HUES6 (cell line): ENCODE measurements at regions not wholly inside any gene's neighbourhood (a gene's known extent, or its start where the extent isn't known, plus 50 kb on each side); places are given as distances from the start of the nearest gene placed in this dataset.

Experiments
- H3K27ac ChIP-seq: 2 replicates; pipeline ENCODE4 v1.7.0; 2013; ENCODE audit warnings: low read depth, mild to moderate bottlenecking, low read length, inconsistent platforms
- H3K27me3 ChIP-seq: 2 replicates; pipeline ENCODE4 v1.6.1; 2013; ENCODE audit warnings: low read length; ENCODE audit not compliant: control insufficient read depth, insufficient read depth
- H3K36me3 ChIP-seq: 2 replicates; pipeline ENCODE4 v1.6.1; 2013; ENCODE audit warnings: low read length; ENCODE audit not compliant: control insufficient read depth, insufficient read depth
- H3K4me1 ChIP-seq: 2 replicates; pipeline ENCODE4 v1.6.1; 2013; ENCODE audit warnings: low read length; ENCODE audit not compliant: control insufficient read depth, insufficient read depth
- H3K4me3 ChIP-seq: 2 replicates; pipeline ENCODE4 v1.5.1; 2013; ENCODE audit warnings: low read depth, low read length
- H3K9ac ChIP-seq: one replicate; pipeline ENCODE4 v1.6.1; 2013; ENCODE audit warnings: mild to moderate bottlenecking, low read length
- H3K9me3 ChIP-seq: 2 replicates; pipeline ENCODE4 v1.6.1; 2013; ENCODE audit warnings: low read depth, low read length; ENCODE audit not compliant: control insufficient read depth, insufficient read depth

DNA sequence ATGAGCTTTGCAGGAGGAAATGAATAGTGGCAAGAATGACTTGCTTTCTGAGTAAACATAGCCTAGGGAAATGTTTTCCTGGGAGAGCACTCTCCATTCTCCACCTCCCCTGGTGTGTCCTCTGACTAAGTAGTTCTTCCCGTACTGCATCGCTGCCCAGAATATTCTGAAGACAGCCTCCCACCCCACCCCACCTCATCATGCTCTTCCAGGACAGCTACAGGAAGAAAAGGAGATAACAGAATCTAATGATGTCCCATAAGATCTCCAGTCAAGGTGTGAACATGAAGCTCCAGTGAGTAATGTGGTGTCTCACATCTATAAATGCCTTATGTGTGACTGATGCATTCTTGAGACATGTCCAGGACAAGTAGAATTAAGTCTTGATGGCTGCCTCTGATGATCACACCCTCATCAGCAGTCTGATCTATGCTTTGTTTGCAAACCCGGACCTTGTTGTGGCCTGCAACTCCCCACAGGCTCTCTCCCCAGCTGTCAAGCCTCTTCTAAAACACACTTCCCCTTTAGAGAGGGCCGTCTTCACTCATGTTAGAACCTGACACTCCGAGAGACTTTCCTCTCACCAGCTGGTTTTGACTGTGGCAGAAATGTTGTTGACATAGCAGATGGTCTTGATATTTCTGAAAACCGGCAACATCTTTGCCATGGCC is 183.0 kb downstream of the CYYR1 start:
- H3K4me3 ChIP-seq = no peak overlapping the region
- H3K36me3 ChIP-seq = no peaks in the 10 kb centered on the region
- peaks cover 5% of the 10 kb centered on the region; the same call in 1 of the 2 replicates for H3K4me1 ChIP-seq
- H3K9me3 ChIP-seq = peaks cover 7% of the 10 kb centered on the region; the same call in 1 of the 2 replicates
- H3K27ac ChIP-seq = no peak overlapping the region
- no peaks in the 10 kb centered on the region for H3K27me3 ChIP-seq
- H3K9ac ChIP-seq = no peak overlapping the region

DNA sequence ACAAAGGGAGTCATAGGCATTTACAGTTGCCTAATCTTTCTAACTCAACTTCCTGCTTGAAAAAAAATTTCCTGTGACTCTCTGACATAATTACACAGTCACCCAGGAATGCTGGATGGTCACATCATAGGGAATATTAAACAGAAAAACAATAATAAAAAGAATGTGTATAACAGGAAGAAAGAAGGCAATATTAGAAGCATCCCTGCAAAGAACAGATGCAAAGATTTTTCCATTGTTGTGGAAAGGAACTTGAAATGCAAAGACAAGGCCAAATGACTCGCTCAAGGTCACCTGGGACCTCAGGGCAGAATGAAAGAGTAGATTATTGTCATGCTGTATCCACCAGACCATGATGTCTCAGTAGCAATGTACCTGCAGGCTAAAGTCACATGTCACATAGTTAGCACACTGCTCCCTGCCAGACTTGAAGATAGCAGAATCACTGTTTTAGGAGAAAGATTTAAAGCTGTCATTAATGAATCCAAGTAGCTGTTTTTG is 184.3 kb downstream of the CYYR1 start:
- Histone ChIP-seq H3K9ac (no peak overlapping the region), H3K36me3 (no peaks in the 10 kb centered on the region), H3K4me3 (no peak overlapping the region), H3K9me3 (peaks cover 7% of the 10 kb centered on the region; the same call in 1 of the 2 replicates), H3K27ac (no peak overlapping the region), H3K4me1 (peaks cover 5% of the 10 kb centered on the region; the same call in 1 of the 2 replicates), H3K27me3 (no peaks in the 10 kb centered on the region)

DNA sequence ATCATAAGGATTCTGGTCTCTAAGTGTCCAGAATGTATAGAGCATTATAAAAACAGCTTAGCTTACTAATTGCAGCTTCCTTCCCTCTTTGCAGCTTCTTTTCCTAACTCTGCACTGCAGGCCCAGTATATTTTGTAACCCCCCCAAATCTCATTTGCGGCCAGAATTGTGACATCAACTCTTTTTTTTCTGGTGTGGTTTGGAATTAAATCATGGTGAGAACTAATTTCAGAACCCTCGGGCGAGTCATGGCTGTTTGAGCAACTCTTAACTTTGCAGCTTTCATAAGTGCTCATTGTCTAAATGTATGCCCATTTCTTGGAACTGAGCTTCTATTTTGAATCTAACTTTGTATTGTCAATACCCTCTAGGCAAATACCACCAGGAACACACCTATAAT is 187.4 kb downstream of the CYYR1 start:
- H3K9me3 ChIP-seq = peaks cover 7% of the 10 kb centered on the region; the same call in 1 of the 2 replicates

DNA sequence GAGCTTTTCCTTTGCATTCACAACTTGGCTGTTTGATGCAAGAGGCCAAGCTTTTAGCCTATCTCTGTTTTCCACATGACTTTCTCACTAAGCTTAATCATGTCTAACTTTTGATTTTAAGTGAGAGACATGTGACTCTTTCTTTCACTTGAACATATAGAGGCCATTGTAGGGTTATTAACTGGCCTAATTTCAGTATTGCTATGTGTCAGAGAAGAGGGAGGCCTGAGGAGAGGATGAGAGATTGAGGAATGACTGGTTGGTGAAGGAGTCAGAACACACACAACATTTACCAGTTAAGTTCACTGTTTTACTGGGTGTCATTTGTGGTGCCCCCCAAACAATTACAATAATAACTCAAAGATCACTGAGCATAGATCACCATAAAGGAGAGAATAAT is 193.5 kb downstream of the CYYR1 start:
- H3K9ac ChIP-seq = no peak overlapping the region
- H3K36me3 ChIP-seq = no peaks in the 10 kb centered on the region
- H3K9me3 ChIP-seq = no peaks in the 10 kb centered on the region; the same call in 1 of the 2 replicates
- H3K4me1 ChIP-seq = no peaks in the 10 kb centered on the region
- no peak overlapping the region for H3K4me3 ChIP-seq
- no peaks in the 10 kb centered on the region for H3K27me3 ChIP-seq
- H3K27ac ChIP-seq = no peak overlapping the region

More for the DNA sequence above, 187.4 kb downstream of the CYYR1 start:
- no peaks in the 10 kb centered on the region for H3K27me3 ChIP-seq
- H3K4me1 ChIP-seq = peaks cover 5% of the 10 kb centered on the region; the same call in 1 of the 2 replicates
- H3K9ac ChIP-seq = no peak overlapping the region
- H3K27ac ChIP-seq = no peak overlapping the region
- H3K4me3 ChIP-seq = no peak overlapping the region
- H3K36me3 ChIP-seq = no peaks in the 10 kb centered on the region

DNA sequence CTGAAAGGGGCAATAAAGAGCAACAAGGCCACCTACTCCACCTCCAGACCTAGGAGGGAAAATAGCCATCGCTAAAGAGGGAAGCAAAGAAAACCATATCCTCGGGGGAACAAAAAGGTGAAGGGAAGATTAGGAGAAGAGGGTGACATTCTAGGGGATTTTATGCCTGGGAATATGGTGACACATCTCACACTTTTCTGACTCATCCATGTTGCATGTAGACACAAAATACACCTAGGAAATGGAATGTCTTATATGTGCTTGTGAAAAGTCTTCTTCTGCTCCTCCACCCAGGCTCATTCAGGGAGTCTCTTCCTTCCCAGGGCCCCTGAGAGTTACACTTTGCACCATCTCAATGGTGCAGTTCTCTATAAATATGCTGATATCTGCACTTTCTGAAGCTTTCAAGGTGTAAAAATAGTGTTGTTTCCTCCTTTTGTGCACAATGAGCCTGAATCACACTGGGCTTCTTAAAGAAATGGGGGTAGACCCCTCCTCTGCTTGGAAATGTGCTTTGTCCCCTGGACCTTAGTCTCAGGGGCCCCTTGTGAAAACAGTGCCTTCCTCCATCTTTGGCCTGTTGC is 195.9 kb downstream of the CYYR1 start:
- H3K36me3 ChIP-seq = no peaks in the 10 kb centered on the region
- no peaks in the 10 kb centered on the region for H3K4me1 ChIP-seq
- H3K9me3 ChIP-seq = no peaks in the 10 kb centered on the region
- no peak overlapping the region for H3K27ac ChIP-seq
- H3K27me3 ChIP-seq = no peaks in the 10 kb centered on the region
- no peak overlapping the region for H3K9ac ChIP-seq
- H3K4me3 ChIP-seq = no peak overlapping the region

DNA sequence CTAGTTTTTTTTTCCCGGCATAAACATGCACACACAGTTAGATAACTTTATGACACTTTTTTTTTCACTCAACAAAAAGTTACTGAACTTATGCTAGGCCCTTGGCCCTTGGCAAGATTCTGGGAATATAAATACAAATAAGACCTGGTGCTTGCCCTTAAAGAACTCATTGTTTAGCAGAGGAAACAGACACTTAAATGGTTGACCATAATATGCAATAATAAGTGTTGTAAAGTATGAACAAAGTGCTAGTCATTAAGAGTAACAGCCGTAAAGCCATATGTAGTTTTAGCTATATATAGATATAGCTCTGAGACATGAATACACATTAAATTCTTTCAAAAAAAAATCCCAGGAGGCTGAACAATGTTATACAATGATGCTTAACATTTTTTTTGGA is 198.3 kb downstream of the CYYR1 start:
- H3K27me3 ChIP-seq = no peaks in the 10 kb centered on the region
- no peak overlapping the region for H3K27ac ChIP-seq
- H3K9ac ChIP-seq = no peak overlapping the region
- H3K9me3 ChIP-seq = no peaks in the 10 kb centered on the region
- H3K4me3 ChIP-seq = no peak overlapping the region
- no peaks in the 10 kb centered on the region for H3K4me1 ChIP-seq
- no peaks in the 10 kb centered on the region for H3K36me3 ChIP-seq

DNA sequence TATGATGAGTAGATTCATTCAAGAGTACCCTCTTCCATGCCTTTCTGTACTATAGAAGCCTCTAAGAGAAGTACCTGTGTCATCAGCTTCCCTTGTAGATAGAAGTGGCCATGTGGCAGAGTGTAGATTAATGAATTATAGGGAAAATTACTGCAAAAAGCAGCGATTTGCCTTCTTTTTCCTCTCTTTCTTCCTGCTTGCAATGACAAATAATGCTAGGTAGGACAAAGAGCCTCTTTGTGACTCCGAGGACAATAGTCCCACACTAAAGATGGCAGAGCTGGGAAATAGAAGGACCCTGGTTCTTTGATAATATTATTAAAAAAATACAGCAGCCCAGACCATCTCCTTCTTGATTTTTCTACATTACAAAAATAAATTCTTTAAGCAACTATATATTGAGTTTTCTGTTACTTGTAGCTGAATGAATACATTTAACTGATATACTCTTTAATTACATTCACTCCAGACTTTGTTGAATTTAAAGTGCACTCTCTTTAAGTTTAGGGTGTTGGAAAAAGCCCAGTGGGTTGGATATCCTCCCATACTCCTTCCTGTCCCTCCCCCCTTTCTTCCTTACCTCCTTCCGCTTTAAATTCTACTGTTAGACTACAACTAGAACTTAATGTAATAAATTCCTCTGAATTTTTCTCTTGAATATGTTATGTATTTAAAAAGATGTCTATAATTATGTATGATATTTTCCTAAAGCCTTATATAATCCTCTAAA is 198.2 kb upstream of the APP start:
- Histone ChIP-seq H3K9me3 (no peaks in the 10 kb centered on the region), H3K27ac (no peak overlapping the region), H3K27me3 (no peaks in the 10 kb centered on the region), H3K4me3 (no peak overlapping the region), H3K9ac (no peak overlapping the region), H3K36me3 (no peaks in the 10 kb centered on the region), H3K4me1 (no peaks in the 10 kb centered on the region; the same call in 1 of the 2 replicates)

DNA sequence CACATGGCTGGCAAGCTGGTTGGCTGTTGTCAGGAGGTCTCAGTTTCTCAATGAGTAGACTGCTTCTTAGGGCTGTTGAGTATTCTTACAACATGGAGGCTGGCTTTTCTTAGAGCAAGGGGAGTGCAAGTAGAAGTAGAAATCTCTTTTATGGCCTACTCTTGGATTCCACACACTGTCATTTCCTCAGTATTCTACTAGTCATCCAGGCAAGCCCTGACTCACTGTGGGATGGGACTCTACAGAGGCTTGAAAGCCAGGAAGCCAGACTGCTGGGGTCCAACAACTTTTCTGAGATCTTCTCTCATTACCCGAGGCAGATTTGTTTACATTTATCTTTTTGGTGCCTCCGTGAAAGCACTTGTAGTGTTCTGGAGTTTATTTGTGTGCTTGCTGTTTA is 196.2 kb upstream of the APP start:
- no peaks in the 10 kb centered on the region for H3K9me3 ChIP-seq
- H3K27me3 ChIP-seq = no peaks in the 10 kb centered on the region
- H3K4me1 ChIP-seq = no peaks in the 10 kb centered on the region; the same call in 1 of the 2 replicates
- no peak overlapping the region for H3K4me3 ChIP-seq
- H3K36me3 ChIP-seq = no peaks in the 10 kb centered on the region
- H3K27ac ChIP-seq = no peak overlapping the region
- H3K9ac ChIP-seq = no peak overlapping the region

DNA sequence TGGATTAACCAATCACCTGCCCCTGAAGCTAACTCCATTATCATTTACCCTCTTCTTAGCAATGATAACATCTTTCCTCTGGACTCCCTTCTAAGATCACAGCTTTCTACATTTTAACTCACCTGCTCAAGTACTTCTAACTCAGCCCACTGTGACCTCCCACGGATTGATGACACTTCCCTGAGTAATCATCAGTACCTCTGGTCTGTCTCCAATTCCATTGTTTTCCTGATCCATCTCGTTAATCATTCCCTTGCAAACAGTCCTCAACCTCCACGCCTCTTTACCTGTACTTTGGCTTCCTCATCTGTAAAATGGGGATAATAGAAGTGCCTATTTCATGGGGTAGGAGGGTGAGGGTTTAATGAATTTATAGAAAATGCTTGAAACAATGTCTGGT is 195.3 kb upstream of the APP start:
- Histone ChIP-seq H3K27ac (no peak overlapping the region), H3K4me1 (no peaks in the 10 kb centered on the region; the same call in 1 of the 2 replicates), H3K27me3 (no peaks in the 10 kb centered on the region), H3K9ac (no peak overlapping the region), H3K4me3 (no peak overlapping the region), H3K36me3 (no peaks in the 10 kb centered on the region), H3K9me3 (no peaks in the 10 kb centered on the region)

DNA sequence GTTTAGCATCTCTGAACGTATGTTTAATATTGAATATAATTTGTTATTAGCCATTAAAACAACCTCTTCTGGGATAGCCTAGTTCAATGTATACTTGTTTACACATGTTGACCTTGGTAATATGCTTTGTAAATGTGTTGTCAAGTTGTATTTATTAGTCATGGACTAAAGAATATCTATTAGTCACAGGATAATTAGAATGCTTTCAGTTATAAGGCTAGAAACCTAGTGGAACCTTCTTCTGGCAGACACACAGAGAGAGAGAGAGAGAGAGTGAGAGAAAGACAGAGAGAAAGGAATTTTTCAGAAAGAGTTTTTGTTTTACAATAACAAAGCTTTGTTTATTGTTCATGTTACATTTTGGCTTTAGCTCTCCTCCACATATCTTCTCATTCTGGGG is 181.1 kb upstream of the APP start:
- no peak overlapping the region for H3K27ac ChIP-seq
- no peaks in the 10 kb centered on the region for H3K27me3 ChIP-seq
- H3K4me3 ChIP-seq = no peak overlapping the region
- no peaks in the 10 kb centered on the region for H3K36me3 ChIP-seq
- no peak overlapping the region for H3K9ac ChIP-seq
- no peaks in the 10 kb centered on the region for H3K4me1 ChIP-seq
- H3K9me3 ChIP-seq = peaks cover 14% of the 10 kb centered on the region

DNA sequence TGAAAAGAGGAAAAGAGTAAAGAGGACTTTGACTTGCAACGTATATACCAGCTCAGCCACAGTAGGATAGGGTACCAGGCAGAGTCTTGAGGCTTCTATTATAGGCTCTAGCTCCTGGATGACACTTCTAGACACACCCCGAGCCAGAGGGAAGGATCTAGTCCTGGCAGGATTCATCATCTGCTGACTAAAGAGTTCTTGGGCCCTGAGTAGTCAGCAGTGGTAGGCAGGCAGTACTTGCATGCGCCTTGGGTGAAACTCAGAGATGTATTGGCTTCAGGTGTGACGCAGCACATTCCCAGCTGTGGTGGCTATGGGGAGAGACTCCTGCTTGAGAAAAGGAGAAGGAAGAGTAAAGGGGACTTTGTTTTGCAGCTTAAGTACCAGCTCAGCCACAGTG is 162.3 kb upstream of the APP start:
- no peaks in the 10 kb centered on the region for H3K27me3 ChIP-seq
- H3K4me1 ChIP-seq = no peaks in the 10 kb centered on the region
- no peak overlapping the region for H3K27ac ChIP-seq
- no peaks in the 10 kb centered on the region for H3K9me3 ChIP-seq
- no peak overlapping the region for H3K4me3 ChIP-seq
- H3K36me3 ChIP-seq = no peaks in the 10 kb centered on the region
- H3K9ac ChIP-seq = no peak overlapping the region
